Hippocampal formation (tissue), 2 donors: ENCODE measurements at regions not wholly inside any gene's neighbourhood (a gene's known extent, or its start where the extent isn't known, plus 50 kb on each side); places are given as distances from the start of the nearest gene placed in this dataset.
A peak's percentile ranks its signal among the peaks of the same experiment; 100 is the strongest.
"Not testable (repeated sequence)": the region's sequence is repeated elsewhere in the genome, so short reads cannot be mapped to it uniquely, and the experiment has no call there.

Experiments used
- DNase-seq, 2 donors: peaks; one replicate each; lab custom pipeline; 2025; lab: John Stamatoyannopoulos, UW

DNA sequence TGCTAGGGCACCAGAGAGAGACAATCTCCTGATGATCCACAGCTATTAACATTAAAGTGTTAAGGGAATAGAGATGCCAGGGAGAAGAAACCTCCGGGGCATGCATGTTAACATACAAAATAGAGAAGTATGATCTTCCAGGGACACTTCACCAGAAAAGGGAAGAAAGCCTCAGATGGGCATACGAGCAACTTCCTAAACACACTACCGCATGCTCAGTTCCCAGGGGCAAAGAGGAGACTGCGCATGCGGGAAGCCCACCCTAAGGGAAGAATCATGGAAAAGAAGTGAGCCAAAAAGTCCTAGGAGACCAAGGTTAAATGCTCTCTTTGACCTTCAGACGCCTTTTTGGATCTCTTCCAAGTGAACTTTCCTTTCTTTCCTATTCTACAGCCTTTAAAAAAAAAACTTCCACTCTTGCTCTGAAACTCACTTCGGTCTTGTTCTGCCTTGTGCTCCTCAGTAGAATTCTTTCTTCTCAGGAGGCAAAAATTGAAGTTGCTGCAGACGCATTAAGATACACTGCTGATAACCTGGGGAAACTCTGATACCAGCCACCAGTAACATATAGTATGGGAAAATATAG, 1211.3 kb downstream of the REEP3 start:
- DNase-seq: peak in 1 of 2 donors; percentile 2

DNA sequence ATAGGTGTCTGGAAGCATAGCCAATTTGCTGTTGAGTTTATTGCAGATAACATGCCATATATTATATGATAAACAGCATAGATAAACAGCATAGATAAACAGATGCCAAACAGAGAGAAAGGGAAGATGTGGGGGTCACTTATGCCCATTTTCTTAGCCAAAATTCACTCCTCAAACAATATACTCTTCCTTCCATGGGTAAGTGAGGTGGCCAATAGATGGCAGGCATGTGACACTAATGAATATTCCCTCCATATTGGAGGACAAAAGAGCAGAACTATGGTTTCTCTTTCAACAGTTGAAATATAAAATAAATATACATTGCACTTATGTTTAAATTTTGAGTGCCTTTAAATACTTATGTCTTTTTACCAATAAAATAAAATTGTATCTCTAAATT, 1212.8 kb downstream of the REEP3 start:
- peak in 1 of 2 donors; percentile 4 for DNase-seq

DNA sequence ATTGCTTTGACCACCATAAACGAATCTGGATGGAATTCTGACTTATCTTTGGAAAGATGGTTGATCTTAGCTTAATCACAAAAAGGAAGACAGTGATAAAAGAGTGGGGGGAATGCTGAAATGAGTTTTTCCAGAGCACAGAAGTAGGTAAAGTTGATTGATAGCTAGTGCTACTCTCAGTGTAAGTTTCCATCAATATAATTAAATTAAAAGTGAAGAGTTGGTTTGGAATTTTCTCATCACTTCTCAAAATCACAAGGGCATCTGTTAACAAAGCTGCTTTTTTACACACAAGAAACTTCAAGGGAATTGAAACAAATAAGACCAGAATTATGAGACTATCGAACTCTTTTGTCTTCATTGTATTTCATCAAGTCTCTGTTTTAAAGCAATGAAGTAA, 1217.3 kb downstream of the REEP3 start:
- no peak for DNase-seq

DNA sequence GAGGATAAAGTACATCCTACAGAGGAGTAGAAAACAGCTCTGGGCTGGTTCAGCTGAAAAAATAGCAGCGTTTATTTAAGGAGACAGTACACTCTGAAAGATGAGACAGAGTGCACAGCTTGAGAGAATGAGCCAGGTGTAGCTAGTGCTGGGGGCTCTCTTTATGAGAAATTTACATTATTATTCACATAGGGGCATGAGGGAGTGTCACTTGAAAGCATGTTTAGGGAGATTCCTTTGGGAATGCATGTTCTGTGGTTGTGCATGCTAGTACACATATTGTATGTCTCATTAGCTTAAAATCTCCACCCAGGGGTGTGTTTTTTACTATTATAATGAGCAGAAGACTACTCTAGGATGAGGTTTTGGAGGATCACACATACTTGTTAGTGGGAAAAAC, 1224.4 kb downstream of the REEP3 start:
- DNase-seq: no peak

DNA sequence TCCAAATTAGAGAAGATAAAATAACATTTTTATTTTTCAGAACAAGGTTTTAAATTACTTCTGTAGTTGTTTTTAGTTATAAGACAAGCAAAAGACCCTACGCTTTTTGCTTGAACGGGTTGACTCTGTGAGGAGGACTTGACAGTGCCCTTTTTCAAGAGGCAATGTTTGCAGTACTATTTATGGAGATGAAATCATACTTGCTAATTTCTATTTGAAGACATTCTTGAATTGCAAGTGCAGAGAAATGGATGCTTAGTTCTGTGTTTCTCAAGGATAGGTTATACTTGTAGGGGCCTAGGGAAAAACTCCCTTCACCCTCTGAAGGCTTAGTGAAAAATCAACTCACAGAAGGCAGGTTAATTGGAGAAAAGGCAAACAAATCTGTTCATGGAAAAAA, 1229.5 kb downstream of the REEP3 start:
- DNase-seq: no peak

- DNase-seq: no peak
These were observed 1232.3 kb downstream of the REEP3 start for GRCh38 chr10:64753516-64753915.

GRCh38 chr10:64760371-64760770, 1239.2 kb downstream of the REEP3 start:
- no peak for DNase-seq

DNA sequence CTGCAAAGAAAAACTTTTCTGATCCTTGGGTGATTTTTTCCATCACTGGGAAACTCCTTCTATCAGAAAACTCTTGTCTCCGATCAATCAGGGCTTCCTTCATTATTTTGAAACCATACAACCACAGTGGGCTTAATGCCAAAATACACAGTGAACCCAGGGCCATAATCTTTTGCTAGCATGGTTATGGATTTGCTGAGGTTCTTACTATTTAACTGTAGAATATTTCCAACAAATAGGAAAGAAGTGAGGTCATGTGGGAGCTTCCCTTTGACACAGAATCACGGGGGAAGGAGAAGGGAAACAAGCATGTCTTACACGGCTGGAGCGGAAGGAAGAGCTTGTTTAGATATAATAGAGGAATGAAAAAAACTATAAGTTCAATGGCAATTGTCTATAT, 1241.7 kb downstream of the REEP3 start:
- no peak for DNase-seq

DNA sequence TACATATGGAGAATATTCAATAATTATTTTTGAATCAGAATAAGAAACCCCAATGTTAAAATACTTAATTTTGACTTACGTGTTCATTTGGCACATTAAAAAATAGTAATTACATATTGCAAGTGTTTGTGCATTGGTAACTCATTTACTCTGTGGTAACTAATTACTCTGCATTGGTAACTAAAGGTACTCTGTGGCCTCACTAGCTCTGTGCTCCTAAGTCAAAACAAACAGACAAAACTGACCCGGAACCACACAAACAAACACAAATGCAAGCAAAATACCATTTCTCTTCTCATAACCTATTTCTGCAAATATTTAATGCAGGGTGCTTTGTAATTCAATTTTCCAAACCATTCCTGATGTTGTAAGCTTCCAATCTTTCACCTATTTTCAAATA, 1244.3 kb downstream of the REEP3 start:
- no peak for DNase-seq

- no peak for DNase-seq
These were observed 1250.3 kb downstream of the REEP3 start for GRCh38 chr10:64771253-64772050.

DNA sequence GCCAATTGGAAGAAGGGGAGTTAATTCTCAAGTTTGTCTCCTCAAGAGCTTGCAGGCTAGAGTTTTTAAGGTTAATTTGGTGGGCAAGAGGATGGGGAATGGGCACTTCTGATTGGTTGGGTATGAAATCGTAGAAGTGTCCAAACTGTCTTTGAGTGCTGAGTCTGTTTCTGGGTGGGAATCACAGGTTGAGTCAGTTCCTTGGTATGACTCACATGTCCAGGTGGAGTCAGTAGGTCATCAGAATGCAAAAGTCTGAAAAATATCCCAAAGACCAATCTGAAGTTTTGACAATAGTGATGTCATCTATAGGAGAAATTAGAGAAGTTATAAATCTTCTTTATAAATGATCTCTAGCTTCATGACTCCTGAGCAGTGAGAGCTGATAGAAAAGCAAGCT, 1252.2 kb downstream of the REEP3 start:
- DNase-seq: no peak

- not testable (repeated sequence) for DNase-seq
These were observed 1263.2 kb downstream of the REEP3 start for GRCh38 chr10:64784451-64784850.

DNA sequence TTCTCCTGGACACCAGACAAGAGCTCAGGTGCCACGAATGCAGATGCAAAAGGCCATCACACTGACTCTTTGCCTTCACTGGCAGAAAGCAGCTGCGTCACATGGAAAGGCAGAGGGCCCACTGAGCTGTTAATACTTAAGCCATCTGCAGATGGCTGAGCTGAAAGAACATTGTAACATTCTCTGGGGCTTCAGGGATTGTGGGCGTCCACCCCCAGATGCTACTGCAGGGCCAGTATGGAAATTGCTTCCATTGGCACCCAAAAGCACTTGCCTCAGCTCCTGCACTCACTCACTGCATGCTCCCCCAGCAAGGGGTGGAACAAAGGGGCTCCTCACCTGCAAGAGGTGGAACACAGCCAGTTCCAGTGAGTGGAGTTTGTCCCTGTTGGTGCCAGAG, 1264.6 kb downstream of the REEP3 start:
- no peak for DNase-seq

GRCh38 chr10:64786989-64787388, 1265.8 kb downstream of the REEP3 start:
- DNase-seq: no peak

DNA sequence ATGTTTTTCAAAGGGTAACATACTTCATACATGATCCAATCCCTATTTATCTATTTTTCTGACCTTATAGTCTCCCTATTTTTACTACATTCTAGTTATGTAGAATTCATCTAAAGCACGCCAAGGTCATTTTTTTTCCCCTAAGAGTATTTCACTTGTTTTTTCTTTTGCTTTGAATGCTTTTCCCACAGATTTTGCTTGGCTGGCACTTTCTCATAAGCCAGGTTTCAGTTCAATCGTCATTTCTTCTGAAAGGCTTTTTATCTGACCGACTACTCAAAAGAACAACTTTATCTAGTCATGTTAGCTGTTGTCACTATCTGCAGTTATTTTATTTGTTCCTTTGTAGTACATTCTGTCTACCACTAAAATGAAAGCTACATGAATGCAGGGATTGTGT, 1274.6 kb downstream of the REEP3 start:
- no peak for DNase-seq

DNA sequence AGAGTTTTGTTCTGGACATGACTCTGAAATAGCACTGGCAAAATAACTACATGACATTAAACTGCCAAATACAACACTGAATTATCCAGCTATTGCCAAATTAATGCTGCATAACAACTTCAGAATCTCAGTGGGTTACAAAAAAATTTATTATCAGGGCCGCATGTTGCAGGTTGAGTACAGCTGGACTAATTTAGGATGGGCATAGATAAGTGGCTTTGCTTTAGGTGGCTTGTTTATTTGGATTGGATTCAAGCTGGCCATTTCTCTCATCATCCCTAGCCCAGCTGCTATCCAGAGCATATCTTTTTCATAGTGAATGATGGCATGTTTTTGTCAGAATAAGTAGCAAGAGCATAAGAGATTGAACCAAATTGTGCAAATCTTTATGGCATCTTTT, 1277.1 kb downstream of the REEP3 start:
- no peak for DNase-seq

GRCh38 chr10:64808233-64808632, 1287.0 kb downstream of the REEP3 start:
- DNase-seq: not testable (repeated sequence)

DNA sequence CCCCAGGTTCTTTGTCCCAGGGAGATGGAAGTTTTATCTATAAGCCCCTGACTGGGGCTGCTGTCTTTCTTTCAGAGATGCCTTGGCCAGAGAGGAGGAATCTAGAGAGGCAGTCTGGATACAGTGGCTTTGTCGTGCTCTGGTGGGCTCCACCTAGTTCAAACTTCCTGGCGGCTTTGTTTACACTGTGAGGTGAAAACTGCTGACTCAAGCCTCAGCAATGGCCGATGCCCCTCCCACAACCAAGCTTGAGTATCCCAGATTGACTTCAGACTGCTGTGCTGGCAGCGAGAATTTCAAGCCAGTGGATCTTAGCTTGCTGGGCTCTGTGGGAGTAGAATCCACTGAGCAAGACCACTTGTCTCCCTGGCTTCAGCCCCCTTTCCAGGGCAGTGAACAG, 1288.8 kb downstream of the REEP3 start:
- not testable (repeated sequence) for DNase-seq

- DNase-seq: no peak
These were observed 1292.2 kb downstream of the REEP3 start for GRCh38 chr10:64813391-64813790.

- no peak for DNase-seq
These were observed 1293.0 kb downstream of the REEP3 start for GRCh38 chr10:64814201-64814600.

- DNase-seq: no peak
These were observed 1308.7 kb downstream of the REEP3 start for GRCh38 chr10:64829888-64830412.

DNA sequence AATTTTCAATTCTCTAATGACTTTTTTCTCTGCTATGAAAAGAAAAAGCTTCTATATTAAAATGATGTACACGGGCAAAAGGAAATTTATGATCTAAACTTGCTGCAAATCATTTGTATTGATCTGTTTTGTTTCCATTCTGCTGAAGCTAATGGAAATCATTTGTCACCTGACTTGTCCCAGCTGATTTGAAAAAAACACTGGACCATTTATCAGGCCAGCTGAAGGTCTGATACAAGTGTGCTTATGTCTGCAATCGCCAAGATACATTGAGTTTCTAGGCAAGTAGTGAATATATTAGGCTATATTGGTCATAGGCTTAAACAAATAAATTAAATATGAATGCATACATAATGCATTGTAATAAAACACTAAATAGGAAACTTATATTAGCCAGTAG, 1309.7 kb downstream of the REEP3 start:
- DNase-seq: no peak

DNA sequence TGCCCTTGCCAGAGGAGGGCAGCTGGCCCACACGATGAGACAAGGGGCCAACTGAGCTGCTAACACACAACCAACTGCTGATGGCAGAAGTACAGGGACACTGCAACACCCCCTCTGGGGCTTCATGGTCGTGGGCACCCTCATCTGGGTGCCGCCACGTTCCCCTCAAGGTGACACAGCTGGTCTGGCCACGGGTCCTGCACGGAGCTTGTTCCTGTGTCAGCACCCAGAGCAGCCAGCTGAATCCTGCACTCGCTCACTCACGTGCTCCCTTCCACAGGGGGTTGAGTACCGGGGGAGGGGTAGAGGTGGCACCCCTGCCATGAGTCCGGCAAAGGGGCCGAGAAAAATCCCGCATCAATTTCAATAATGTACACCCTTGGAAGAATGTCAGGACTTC, 1319.1 kb downstream of the REEP3 start:
- no peak for DNase-seq

DNA sequence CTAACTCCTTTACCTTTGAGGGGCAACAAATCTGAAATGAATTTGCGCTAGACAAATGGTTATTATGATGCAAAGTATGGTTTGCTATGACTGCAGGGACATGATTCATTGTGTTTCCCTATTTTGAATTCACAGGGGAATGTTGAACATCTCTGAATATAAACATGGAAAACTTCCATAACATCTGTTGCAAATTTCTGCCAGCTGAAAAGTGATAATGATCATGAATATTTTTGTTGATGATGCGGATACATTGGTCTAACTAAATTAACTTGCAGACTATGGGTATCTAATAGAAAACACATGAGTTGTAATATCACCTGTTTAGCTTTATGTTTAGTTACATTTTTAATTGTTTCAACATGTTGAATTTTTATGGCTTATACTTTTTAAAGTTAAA, 1325.5 kb downstream of the REEP3 start:
- no peak for DNase-seq
